B cell (primary cell): ENCODE measurements at regions not wholly inside any gene's neighbourhood (a gene's known extent, or its start where the extent isn't known, plus 50 kb on each side); places are given as distances from the start of the nearest gene placed in this dataset.

Experiments used
- ATAC-seq: fragments of 200-7000 bp; cut with Tn5 transposase; one replicate; pipeline ENCODE4 v1.10.0; 2021; ENCODE audit warnings: low read depth, mild to moderate bottlenecking, moderate number of reproducible peaks, moderate library complexity
- CTCF ChIA-PET: fragments of 350-600 bp; sonication (Branson Sonifier 250); formaldehyde crosslinking; loops from one replicate; lab custom pipeline; 2021; ENCODE audit warnings: antibody characterized with exemption, inconsistent platforms; lab: Charles Lee
- POLR2A ChIA-PET: fragments of 350-600 bp; sonication (Branson Sonifier 250); formaldehyde crosslinking; loops from one replicate; lab custom pipeline; 2021; ENCODE audit warnings: antibody characterized with exemption; lab: Charles Lee
- DNase-seq: peaks from one replicate; pipeline ENCODE4 v3.0.0; 2013
- H2AFZ ChIP-seq: 2 replicates; pipeline ENCODE4 v1.6.1; 2012; ENCODE audit warnings: mild to moderate bottlenecking, low read depth, low read length; ENCODE audit not compliant: insufficient read depth, poor library complexity, severe bottlenecking
- H3K27ac ChIP-seq, 2 donors: 1 replicate in 1 of 2; 2 replicates in 1 of 2; pipeline ENCODE4 v1.5.1; 2012 to 2013; ENCODE audit warnings: low read length in 2 of 2, mild to moderate bottlenecking in 2 of 2, moderate library complexity in 1 of 2
- H3K27me3 ChIP-seq, 4 experiments: fragments of 200-600 bp in 1 of 4; sonication (generic) in 1 of 4; replicated peaks in 1 of 4; 1 replicate in 2 of 4; 2 replicates in 2 of 4; pipeline versions ENCODE4 v1.6.1 to v1.7.0; 2013 to 2016; ENCODE audit warnings: low read length in 3 of 4, mild to moderate bottlenecking in 2 of 4, mixed read lengths in 1 of 4, moderate library complexity in 1 of 4; ENCODE audit not compliant: insufficient read depth in 4 of 4, control insufficient read depth in 3 of 4; ENCODE audit errors: control extremely low read depth in 1 of 4
- H3K36me3 ChIP-seq, 2 experiments: replicated peaks in 1 of 2; 1 replicate in 1 of 2; 2 replicates in 1 of 2; pipeline versions ENCODE4 v1.6.1 to v1.7.1; 2013; ENCODE audit warnings: low read length in 1 of 2; ENCODE audit not compliant: insufficient read depth in 2 of 2, control insufficient read depth in 1 of 2; ENCODE audit errors: control extremely low read depth in 1 of 2, extremely low read depth in 1 of 2
- H3K4me1 ChIP-seq, 2 donors: fragments of 200-600 bp in 1 of 2; sonication (generic) in 1 of 2; 1 replicate in 1 of 2; 2 replicates in 1 of 2; pipeline versions ENCODE4 v1.5.1 to v1.6.1; 2013 to 2017; ENCODE audit warnings: low read length in 2 of 2; ENCODE audit not compliant: control insufficient read depth in 2 of 2, insufficient read depth in 2 of 2
- H3K4me2 ChIP-seq: replicated peaks from 2 replicates; pipeline ENCODE3; 2012; ENCODE audit warnings: mild to moderate bottlenecking, low read depth, low read length; ENCODE audit not compliant: poor library complexity, severe bottlenecking
- H3K4me3 ChIP-seq, 5 experiments: fragments of 200-600 bp in 1 of 5; sonication (generic) in 1 of 5; 1 replicate in 3 of 5; 2 replicates in 2 of 5; pipeline versions ENCODE4 v1.5.1 to v1.7.0; 2011 to 2016; ENCODE audit warnings: low read length in 4 of 5, mild to moderate bottlenecking in 4 of 5, low read depth in 2 of 5, control low read depth in 1 of 5, moderate library complexity in 1 of 5; ENCODE audit not compliant: insufficient read depth in 1 of 5; ENCODE audit errors: control extremely low read depth in 1 of 5, extremely low read depth in 1 of 5
- H3K79me2 ChIP-seq: fragments of 200-600 bp; sonication (generic); one replicate; pipeline ENCODE4 v1.6.0; 2016; ENCODE audit warnings: low read length; ENCODE audit not compliant: control insufficient read depth, insufficient read depth
- H3K9ac ChIP-seq: fragments of 200-600 bp; sonication (generic); 2 replicates; pipeline ENCODE4 v1.6.1; 2017; ENCODE audit warnings: mild to moderate bottlenecking, low read length, moderate library complexity
- H3K9me3 ChIP-seq, 3 donors: one replicate each; pipeline versions ENCODE4 v1.6.1 to v1.7.1; 2013; ENCODE audit warnings: low read length in 2 of 3; ENCODE audit not compliant: control insufficient read depth in 2 of 3, insufficient read depth in 1 of 3; ENCODE audit errors: control extremely low read depth in 1 of 3
- H4K20me1 ChIP-seq: 2 replicates; pipeline ENCODE4 v1.6.0; 2012; ENCODE audit warnings: mild to moderate bottlenecking, low read length; ENCODE audit not compliant: insufficient read depth, control insufficient read depth, poor library complexity, severe bottlenecking
- H3K27ac Mint-ChIP-seq: one replicate; pipeline ENCODE4 v1.8.0; 2021; ENCODE audit warnings: mixed read lengths
- H3K27me3 Mint-ChIP-seq: one replicate; pipeline ENCODE4 v1.8.0; 2021; ENCODE audit warnings: mixed read lengths
- H3K4me1 Mint-ChIP-seq: one replicate; pipeline ENCODE4 v1.8.0; 2021; ENCODE audit warnings: mixed read lengths
- H3K4me3 Mint-ChIP-seq: one replicate; pipeline ENCODE4 v1.8.0; 2021; ENCODE audit warnings: mixed read lengths
- H3K9me3 Mint-ChIP-seq: one replicate; pipeline ENCODE4 v1.8.0; 2022; ENCODE audit warnings: mixed read lengths; ENCODE audit not compliant: insufficient read depth
- EZH2 ChIP-seq: IDR thresholded peaks from 2 replicates; pipeline ENCODE4 v1.6.1; 2012; ENCODE audit warnings: borderline replicate concordance, low read depth, mild to moderate bottlenecking, moderate library complexity, low read length; ENCODE audit not compliant: insufficient read depth, poor library complexity, severe bottlenecking
- WGBS: methylation state at CpG from one replicate; pipeline ENCODE4 v1.1.5; 2013; ENCODE audit warnings: missing lambda C conversion rate; ENCODE audit not compliant: insufficient coverage; 5-methylcytosine and 5-hydroxymethylcytosine counted together
- intact Hi-C: fragments of 100-400 bp; cut with micrococcal nuclease; formaldehyde crosslinking; loops from one replicate; pipeline ENCODE4 v1.10.0; 2022
- TF ChIP-seq, protein P1 (sequence below): fragments of 200-600 bp; IDR thresholded peaks from one replicate; pipeline ENCODE4 v1.8.0; 2022; ENCODE audit warnings: antibody characterized with exemption, mild to moderate bottlenecking

- Histone ChIP-seq H4K20me1 (no peaks in the 10 kb centered on the region), H3K4me2 (no peak overlapping the region), H2AFZ (no peak overlapping the region), H3K27ac (no peak overlapping the region), H3K9ac (no peak overlapping the region), H3K4me3 (no peak overlapping the region), H3K4me1 (no peaks in the 10 kb centered on the region), H3K36me3 (no peaks in the 10 kb centered on the region), H3K27me3 (no peaks in the 10 kb centered on the region), H3K79me2 (no peaks in the 10 kb centered on the region), H3K9me3 (no peaks in the 10 kb centered on the region)
- POLR2A ChIA-PET, result no interaction called here
- 83% methylated on average over 1 of the region's 2 CpGs for WGBS
- no peak overlapping the region for H3K27ac Mint-ChIP-seq
- DNase-seq (no peak), ATAC-seq (no peak)
- intact Hi-C loops, result no loop called here
- TF ChIP-seq EZH2, result no peak
- TF ChIP-seq, protein P1, sequence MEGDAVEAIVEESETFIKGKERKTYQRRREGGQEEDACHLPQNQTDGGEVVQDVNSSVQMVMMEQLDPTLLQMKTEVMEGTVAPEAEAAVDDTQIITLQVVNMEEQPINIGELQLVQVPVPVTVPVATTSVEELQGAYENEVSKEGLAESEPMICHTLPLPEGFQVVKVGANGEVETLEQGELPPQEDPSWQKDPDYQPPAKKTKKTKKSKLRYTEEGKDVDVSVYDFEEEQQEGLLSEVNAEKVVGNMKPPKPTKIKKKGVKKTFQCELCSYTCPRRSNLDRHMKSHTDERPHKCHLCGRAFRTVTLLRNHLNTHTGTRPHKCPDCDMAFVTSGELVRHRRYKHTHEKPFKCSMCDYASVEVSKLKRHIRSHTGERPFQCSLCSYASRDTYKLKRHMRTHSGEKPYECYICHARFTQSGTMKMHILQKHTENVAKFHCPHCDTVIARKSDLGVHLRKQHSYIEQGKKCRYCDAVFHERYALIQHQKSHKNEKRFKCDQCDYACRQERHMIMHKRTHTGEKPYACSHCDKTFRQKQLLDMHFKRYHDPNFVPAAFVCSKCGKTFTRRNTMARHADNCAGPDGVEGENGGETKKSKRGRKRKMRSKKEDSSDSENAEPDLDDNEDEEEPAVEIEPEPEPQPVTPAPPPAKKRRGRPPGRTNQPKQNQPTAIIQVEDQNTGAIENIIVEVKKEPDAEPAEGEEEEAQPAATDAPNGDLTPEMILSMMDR, result no peak
- CTCF ChIA-PET, result no interaction called here
- no peaks in the 10 kb centered on the region for H3K27me3 Mint-ChIP-seq
- H3K9me3 Mint-ChIP-seq, result no peaks in the 10 kb centered on the region
- no peaks in the 10 kb centered on the region for H3K4me1 Mint-ChIP-seq
- no peak overlapping the region for H3K4me3 Mint-ChIP-seq
Measured at GRCh38 chr4:31783311-31783710, 1063.1 kb downstream of the PCDH7 start.

GRCh38 chr4:31784558-31784957, 1064.4 kb downstream of the PCDH7 start:
- Mint-ChIP-seq H3K27me3 (no peaks in the 10 kb centered on the region), H3K4me3 (no peak overlapping the region), H3K9me3 (no peaks in the 10 kb centered on the region), H3K4me1 (no peaks in the 10 kb centered on the region), H3K27ac (no peak overlapping the region)
- TF ChIP-seq EZH2, result no peak
- TF ChIP-seq, protein P1, result no peak
- no peaks in the 10 kb centered on the region for H3K4me1 ChIP-seq
- ChIA-PET CTCF (no interaction called here), POLR2A (no interaction called here)
- no peak overlapping the region for H3K9ac ChIP-seq
- ATAC-seq, result no peak
- intact Hi-C loops, result no loop called here
- H3K79me2 ChIP-seq, result no peaks in the 10 kb centered on the region
- no peaks in the 10 kb centered on the region for H3K9me3 ChIP-seq
- H4K20me1 ChIP-seq, result no peaks in the 10 kb centered on the region
- no peak overlapping the region for H3K4me3 ChIP-seq
- H2AFZ ChIP-seq, result no peak overlapping the region
- H3K4me2 ChIP-seq, result no peak overlapping the region
- WGBS, result no CpG with 5 or more reads among the region's 2 CpGs
- H3K27ac ChIP-seq, result no peak overlapping the region
- DNase-seq, result no peak
- no peaks in the 10 kb centered on the region for H3K36me3 ChIP-seq
- H3K27me3 ChIP-seq, result no peaks in the 10 kb centered on the region
